Liver (tissue), 3 donors: ENCODE measurements at regions not wholly inside any gene's neighbourhood (a gene's known extent, or its start where the extent isn't known, plus 50 kb on each side); places are given as distances from the start of the nearest gene placed in this dataset.

Experiments used
- ATF3 ChIP-seq: IDR thresholded peaks from 2 replicates; pipeline ENCODE4 v1.6.1; 2016; ENCODE audit warnings: antibody characterized with exemption
- GABPA ChIP-seq, 2 donors: IDR thresholded peaks in 1 of 2; conservative IDR thresholded peaks in 1 of 2; 2 replicates each; pipeline ENCODE4 v1.6.1; 2016; ENCODE audit warnings: antibody characterized with exemption in 2 of 2, mild to moderate bottlenecking in 1 of 2, moderate library complexity in 1 of 2
- HNF4G ChIP-seq: IDR thresholded peaks from 2 replicates; pipeline ENCODE4 v1.6.1; 2016; ENCODE audit warnings: antibody characterized with exemption
- JUND ChIP-seq, 2 donors: IDR thresholded peaks; 2 replicates each; pipeline ENCODE4 v1.6.1; 2016; ENCODE audit warnings: antibody characterized with exemption in 2 of 2
- RXRA ChIP-seq, 2 donors: IDR thresholded peaks; 2 replicates each; pipeline ENCODE4 v1.6.1; 2017 to 2018; ENCODE audit warnings: antibody characterized with exemption in 2 of 2, mild to moderate bottlenecking in 1 of 2
- TAF1 ChIP-seq: conservative IDR thresholded peaks from 2 replicates; pipeline ENCODE4 v1.6.1; 2016; ENCODE audit warnings: antibody characterized with exemption, mild to moderate bottlenecking
- ZBTB33 ChIP-seq: IDR thresholded peaks from 2 replicates; pipeline ENCODE4 v1.6.1; 2016; ENCODE audit warnings: antibody characterized with exemption
- TF ChIP-seq, protein P1 (sequence below): fragments of 150-350 bp; IDR thresholded peaks from 2 replicates; pipeline ENCODE4 v1.5.1; 2017; ENCODE audit warnings: improper control_type of control experiment, low read depth, low read length; ENCODE audit not compliant: missing input control
- TF ChIP-seq, protein P2 (sequence below): IDR thresholded peaks from 2 replicates; pipeline ENCODE4 v1.6.1; 2016; ENCODE audit warnings: antibody characterized with exemption
- donor health status: healthy.
- donor health status: healthy.

DNA sequence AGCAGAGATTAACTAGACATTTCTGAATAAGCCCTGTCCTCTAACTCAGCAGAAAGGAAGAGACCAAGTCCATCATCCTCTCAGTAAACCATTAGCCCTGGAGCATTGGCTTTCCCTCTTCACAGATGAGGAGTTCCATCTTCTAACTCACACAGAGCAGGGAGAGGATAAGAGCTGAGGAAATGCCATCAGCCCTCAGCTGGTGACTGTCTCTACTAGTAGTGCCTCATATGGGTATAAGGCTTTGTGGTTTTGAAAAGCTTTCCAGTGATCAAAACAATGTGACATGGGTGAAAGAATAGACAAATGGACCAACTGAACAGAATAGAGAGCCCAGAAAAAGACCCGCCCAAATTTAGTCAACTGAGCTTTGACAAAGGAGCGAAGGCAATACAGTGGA lies 197.2 kb upstream of the NUDT4 start:
- TF ChIP-seq, protein P1, sequence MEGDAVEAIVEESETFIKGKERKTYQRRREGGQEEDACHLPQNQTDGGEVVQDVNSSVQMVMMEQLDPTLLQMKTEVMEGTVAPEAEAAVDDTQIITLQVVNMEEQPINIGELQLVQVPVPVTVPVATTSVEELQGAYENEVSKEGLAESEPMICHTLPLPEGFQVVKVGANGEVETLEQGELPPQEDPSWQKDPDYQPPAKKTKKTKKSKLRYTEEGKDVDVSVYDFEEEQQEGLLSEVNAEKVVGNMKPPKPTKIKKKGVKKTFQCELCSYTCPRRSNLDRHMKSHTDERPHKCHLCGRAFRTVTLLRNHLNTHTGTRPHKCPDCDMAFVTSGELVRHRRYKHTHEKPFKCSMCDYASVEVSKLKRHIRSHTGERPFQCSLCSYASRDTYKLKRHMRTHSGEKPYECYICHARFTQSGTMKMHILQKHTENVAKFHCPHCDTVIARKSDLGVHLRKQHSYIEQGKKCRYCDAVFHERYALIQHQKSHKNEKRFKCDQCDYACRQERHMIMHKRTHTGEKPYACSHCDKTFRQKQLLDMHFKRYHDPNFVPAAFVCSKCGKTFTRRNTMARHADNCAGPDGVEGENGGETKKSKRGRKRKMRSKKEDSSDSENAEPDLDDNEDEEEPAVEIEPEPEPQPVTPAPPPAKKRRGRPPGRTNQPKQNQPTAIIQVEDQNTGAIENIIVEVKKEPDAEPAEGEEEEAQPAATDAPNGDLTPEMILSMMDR = no peak
- TF ChIP-seq, protein P2, sequence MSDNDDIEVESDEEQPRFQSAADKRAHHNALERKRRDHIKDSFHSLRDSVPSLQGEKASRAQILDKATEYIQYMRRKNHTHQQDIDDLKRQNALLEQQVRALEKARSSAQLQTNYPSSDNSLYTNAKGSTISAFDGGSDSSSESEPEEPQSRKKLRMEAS = no peak
- TF ChIP-seq HNF4G (no peak), GABPA (IDR thresholded peaks at IDR 0.05 in 1 of 2, conservative IDR thresholded peaks at IDR 0.05 in 1 of 2) (no peak), ATF3 (no peak), JUND (IDR thresholded peaks at IDR 0.05) (no peak), TAF1 (no peak), RXRA (IDR thresholded peaks at IDR 0.05) (no peak), ZBTB33 (no peak)
